Lower leg skin (tissue), 4 donors: ENCODE measurements at regions not wholly inside any gene's neighbourhood (a gene's known extent, or its start where the extent isn't known, plus 50 kb on each side); places are given as distances from the start of the nearest gene placed in this dataset.
A peak's percentile ranks its signal among the peaks of the same experiment; 100 is the strongest.

Experiments
- DNase-seq, 2 donors: peaks; one replicate each; pipeline ENCODE4 v3.0.0-alpha.2; 2019; ENCODE audit warnings: low spot score in 2 of 2
- H3K4me3 ChIP-seq: fragments of 200-600 bp; sonication (generic); 2 replicates; pipeline ENCODE4 v1.5.1; 2017; ENCODE audit warnings: mild to moderate bottlenecking, low read depth; ENCODE audit not compliant: poor library complexity, severe bottlenecking
- POLR2A ChIP-seq, 2 donors: fragments of 450-650 bp; IDR thresholded peaks; one replicate each; pipeline ENCODE4 v1.6.1; 2016 to 2017; ENCODE audit warnings: antibody characterized with exemption in 2 of 2, mild to moderate bottlenecking in 1 of 2, moderate library complexity in 1 of 2
- WGBS, 2 donors: methylation state at CpG; one replicate each; pipeline ENCODE4 v1.1.5; 2018; 5-methylcytosine and 5-hydroxymethylcytosine counted together
- intact Hi-C: fragments of 100-400 bp; cut with DNase I; formaldehyde crosslinking; loops from one replicate; pipeline ENCODE4 v1.15.0; 2023; ENCODE audit warnings: low total_unique reads
- TF ChIP-seq, protein P1 (sequence below), 3 donors: fragments of 450-650 bp; IDR thresholded peaks; one replicate each; pipeline ENCODE4 v1.5.1; 2016; ENCODE audit warnings: antibody characterized with exemption in 3 of 3, mild to moderate bottlenecking in 3 of 3, moderate library complexity in 2 of 3

DNA sequence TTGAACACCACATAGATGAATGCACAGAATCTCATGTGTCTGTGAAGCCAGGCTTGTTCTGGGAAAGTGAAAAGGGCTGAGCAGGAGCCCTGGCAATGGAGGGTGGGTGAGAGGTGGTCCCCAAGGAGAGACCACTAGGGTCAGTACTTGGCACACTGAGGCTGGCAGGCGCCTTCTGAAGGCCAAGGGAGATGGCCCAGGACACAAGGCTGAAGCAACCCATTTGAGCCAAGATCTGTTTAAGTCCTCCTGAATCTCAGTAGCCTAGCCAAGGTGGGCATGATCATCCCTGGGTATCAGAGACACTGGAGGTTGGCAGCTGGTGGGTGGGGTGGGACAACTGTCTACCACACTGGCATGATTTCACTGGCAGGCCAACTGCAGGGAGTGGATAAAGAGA is 1741.2 kb downstream of the TP53TG3F start:
- 58 to 75% methylated on average over 1 of the region's 1 CpG for WGBS, 2 donors
- intact Hi-C loops: no loop called here
- TF ChIP-seq POLR2A (IDR thresholded peaks at IDR 0.05): no peak
- TF ChIP-seq, protein P1, sequence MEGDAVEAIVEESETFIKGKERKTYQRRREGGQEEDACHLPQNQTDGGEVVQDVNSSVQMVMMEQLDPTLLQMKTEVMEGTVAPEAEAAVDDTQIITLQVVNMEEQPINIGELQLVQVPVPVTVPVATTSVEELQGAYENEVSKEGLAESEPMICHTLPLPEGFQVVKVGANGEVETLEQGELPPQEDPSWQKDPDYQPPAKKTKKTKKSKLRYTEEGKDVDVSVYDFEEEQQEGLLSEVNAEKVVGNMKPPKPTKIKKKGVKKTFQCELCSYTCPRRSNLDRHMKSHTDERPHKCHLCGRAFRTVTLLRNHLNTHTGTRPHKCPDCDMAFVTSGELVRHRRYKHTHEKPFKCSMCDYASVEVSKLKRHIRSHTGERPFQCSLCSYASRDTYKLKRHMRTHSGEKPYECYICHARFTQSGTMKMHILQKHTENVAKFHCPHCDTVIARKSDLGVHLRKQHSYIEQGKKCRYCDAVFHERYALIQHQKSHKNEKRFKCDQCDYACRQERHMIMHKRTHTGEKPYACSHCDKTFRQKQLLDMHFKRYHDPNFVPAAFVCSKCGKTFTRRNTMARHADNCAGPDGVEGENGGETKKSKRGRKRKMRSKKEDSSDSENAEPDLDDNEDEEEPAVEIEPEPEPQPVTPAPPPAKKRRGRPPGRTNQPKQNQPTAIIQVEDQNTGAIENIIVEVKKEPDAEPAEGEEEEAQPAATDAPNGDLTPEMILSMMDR (IDR thresholded peaks at IDR 0.05): no peak
- no peak for DNase-seq
- no peak overlapping the region for H3K4me3 ChIP-seq

DNA sequence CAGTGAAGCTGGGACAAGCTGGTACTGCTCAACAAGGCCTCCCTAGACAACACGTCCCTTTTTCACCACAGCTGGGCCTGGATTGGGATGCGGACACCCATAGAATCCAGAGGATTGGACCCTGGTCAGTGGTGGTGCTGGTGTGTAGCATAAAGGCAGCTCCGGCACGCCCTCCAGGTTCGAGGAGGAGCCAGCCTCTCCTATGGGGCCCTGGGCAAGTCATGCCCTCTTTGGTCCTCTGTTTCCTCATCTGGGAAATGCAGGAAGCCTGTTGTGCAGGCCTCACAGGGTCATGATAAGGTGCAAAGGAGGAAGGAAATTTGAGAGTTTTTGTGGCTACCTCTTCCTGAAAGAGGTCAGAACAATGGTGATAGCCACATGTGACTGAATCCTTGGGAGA is 1741.7 kb downstream of the TP53TG3F start:
- 80 to 81% methylated on average over 5 of the region's 5 CpGs for WGBS, 2 donors
- DNase-seq: no peak
- intact Hi-C loops: no loop called here
- no peak for TF ChIP-seq POLR2A (IDR thresholded peaks at IDR 0.05)
- TF ChIP-seq, protein P1 (IDR thresholded peaks at IDR 0.05): no peak
- H3K4me3 ChIP-seq: no peak overlapping the region

DNA sequence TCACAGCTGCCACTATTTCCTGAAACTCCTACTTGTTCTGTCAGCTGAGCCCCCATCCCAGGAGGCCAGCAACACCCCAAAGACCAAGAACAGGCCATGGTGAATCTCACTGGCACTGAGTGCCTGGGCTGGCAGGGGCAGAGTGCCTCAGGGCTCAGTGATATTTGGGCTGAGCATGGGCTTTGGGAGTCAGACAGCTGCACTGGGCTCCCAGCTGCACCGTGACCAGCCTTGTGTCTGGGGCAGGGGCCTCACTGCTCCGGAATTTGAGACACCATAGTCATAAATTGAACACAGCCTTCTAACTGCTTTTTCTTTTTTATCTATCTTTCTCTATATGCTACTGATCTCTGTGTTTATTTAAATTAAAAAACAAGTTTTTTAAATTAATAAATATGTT is 1744.2 kb downstream of the TP53TG3F start:
- no peak for TF ChIP-seq POLR2A (IDR thresholded peaks at IDR 0.05)
- TF ChIP-seq, protein P1 (IDR thresholded peaks at IDR 0.05): no peak
- intact Hi-C loops: no loop called here
- DNase-seq: no peak
- WGBS, 2 donors: 68 to 72% methylated on average over 2 of the region's 2 CpGs
- no peak overlapping the region for H3K4me3 ChIP-seq

DNA sequence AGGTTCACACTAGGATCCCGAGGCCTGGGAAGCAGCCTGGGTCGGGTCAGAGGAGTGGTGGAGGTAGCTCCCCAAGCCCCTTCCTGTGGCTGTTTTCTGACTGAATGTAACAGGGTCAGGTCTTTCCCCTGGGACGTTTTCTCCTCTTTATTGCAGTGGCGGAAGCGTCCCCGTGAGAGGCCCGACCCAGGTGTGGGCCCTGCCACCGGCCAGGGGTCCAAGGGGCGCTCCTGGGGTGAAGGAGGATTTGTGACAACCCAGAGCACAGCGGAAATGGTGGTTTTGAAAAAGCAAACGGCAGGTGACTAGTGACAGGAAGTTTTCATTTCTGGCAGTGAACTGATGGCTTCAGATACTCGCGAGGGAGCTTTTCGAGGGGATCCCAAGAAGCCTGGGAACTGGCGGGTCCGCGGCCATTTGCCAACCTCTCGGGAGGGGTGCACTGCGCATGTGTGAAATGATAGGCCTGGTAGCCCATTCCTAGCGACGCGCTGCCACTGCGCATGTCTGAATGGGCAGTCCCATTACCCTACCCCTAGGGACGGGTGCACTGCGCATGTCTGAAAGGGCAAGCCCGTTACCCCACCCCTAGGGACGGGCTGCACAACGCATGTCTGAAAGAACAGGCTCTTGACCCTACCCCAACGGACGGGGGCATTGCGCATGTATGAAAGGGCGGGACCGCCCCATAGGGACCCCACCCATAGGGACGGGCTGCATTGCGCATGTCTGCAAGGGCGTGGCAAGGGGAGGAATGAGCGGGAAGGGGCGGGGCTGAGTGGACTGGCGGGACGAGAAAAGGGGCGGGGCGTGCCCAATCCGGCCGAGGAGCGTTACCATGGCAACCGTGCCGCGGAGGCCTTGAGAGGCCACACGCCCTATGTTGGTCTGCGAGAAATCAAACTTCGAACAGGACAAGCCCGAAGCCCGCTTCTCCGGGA is 1747.9 kb downstream of the TP53TG3F start:
- WGBS, 2 donors: 54 to 63% methylated on average over 53 to 54 of the region's 54 CpGs
- TF ChIP-seq, protein P1 (IDR thresholded peaks at IDR 0.05): no peak
- intact Hi-C loops: no loop called here
- DNase-seq: peak in 1 of 2 donors; percentile 84
- no peak overlapping the region for H3K4me3 ChIP-seq

DNA sequence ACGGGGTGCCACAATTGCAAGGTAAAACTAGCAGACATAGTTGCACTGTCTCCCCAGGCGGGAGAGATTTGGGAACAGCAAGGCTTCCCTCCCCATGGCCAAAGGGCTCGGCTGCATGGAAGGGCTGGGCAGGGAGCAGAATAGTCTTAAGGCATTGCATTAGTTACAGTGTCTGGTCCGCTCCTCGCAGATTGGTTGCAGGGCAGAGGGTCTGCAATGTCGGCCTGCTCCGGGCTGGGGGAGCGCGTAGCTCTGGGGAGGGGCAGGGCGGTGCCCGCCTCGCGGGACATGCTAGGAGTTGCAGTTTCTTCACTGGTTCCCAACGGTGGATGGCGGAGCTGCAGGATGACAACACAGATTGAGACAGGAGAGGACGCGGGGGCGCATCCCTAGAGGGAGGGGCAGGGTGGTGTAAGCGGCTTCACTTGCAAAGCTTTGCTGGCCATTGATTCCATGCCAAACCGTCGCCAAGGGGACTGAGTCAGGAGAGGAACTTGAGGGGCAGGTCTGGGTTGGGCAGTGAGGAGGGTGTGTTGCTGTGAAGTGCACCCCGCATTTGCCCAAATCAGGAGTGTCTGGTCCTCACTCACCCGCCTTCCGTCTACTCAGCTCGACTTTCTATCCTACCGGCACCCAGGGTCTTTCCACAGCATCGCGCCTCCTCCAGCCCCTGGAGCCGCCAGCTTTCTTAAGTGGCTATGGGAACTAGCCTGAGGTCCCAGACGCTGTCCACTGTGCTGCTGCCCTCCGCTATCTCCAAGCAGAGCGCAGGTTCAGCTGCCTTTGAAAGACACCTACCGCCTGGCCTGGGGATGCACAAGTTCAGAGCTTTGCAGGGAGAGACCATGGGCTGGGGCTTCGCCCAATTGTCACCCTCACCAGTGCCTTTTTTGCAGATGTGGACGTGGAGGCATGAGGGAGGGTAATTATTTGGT is 1748.9 kb downstream of the TP53TG3F start:
- H3K4me3 ChIP-seq: no peak overlapping the region
- intact Hi-C loops: no loop called here
- TF ChIP-seq, protein P1 (IDR thresholded peaks at IDR 0.05): no peak
- TF ChIP-seq POLR2A (IDR thresholded peaks at IDR 0.05): no peak
- peak in 1 of 2 donors; percentile 84 for DNase-seq
- 57 to 67% methylated on average over 31 to 35 of the region's 35 CpGs for WGBS, 2 donors
